HepG2 (cell line): ENCODE measurements at regions not wholly inside any gene's neighbourhood (a gene's known extent, or its start where the extent isn't known, plus 50 kb on each side); places are given as distances from the start of the nearest gene placed in this dataset.

Source experiments
- ATAC-seq: fragments of 200-7000 bp; cut with Tn5 transposase; 3 replicates; pipeline ENCODE4 v1.9.1; 2020; ENCODE audit warnings: mild to moderate bottlenecking, moderate library complexity
- BruUV-seq: library from RNA; stranded (reverse); fragments of 400-500 nt; replicated peaks from 2 replicates; lab custom pipeline; 2021; lab: Mats Ljungman, UMichigan
- CTCF ChIA-PET: fragments of 300-600 bp; formaldehyde crosslinking; extraction: SDS; loops from one replicate; lab custom pipeline; 2021; ENCODE audit warnings: low total read pairs, inconsistent platforms, low intra/inter-chr PET ratio; lab: Yijun Ruan, JAX
- POLR2A ChIA-PET: fragments of 350-600 bp; sonication (Branson Sonifier 250); formaldehyde crosslinking; loops from one replicate; lab custom pipeline; 2020; ENCODE audit warnings: antibody characterized with exemption, inconsistent platforms; lab: Yijun Ruan, JAX
- DNase-seq: peaks from one replicate; pipeline ENCODE4 v3.0.0-alpha.2; 2015; ENCODE audit warnings: low spot score
- FAIRE-seq: peaks from 3 replicates; lab custom pipeline; 2011; peaks lifted over from hg19 to GRCh38; lab: Jason Lieb, UNC
- H2AFZ ChIP-seq: one replicate; pipeline ENCODE4 v1.6.1; 2011; ENCODE audit warnings: low read length, inconsistent platforms
- H3K27ac ChIP-seq: fragments of 300-600 bp; 3 replicates; pipeline ENCODE4 v1.8.0; 2011; ENCODE audit warnings: mixed run types, mild to moderate bottlenecking, mixed read lengths, low read length, inconsistent platforms; ENCODE audit not compliant: insufficient read depth; ENCODE audit errors: extremely low read length
- H3K27me3 ChIP-seq, 2 experiments: fragments of 200-600 bp in 1 of 2; 2 replicates in 1 of 2; 3 replicates in 1 of 2; pipeline versions ENCODE4 v1.6.0 to v1.8.0; 2011; ENCODE audit warnings: low read length in 2 of 2, mild to moderate bottlenecking in 2 of 2, moderate library complexity in 2 of 2, inconsistent platforms in 1 of 2; ENCODE audit not compliant: insufficient read depth in 2 of 2, control insufficient read depth in 1 of 2
- H3K36me3 ChIP-seq, 2 experiments: fragments of 200-600 bp in 1 of 2; replicated peaks in 1 of 2; 2 replicates in 1 of 2; 3 replicates in 1 of 2; pipeline versions ENCODE4 v1.5.1 to v1.8.0; 2011; ENCODE audit warnings: low read length in 2 of 2, inconsistent platforms in 1 of 2; ENCODE audit not compliant: insufficient read depth in 2 of 2, control insufficient read depth in 1 of 2
- H3K4me1 ChIP-seq: 2 replicates; pipeline ENCODE4 v1.5.1; 2012; ENCODE audit warnings: low read length, inconsistent platforms; ENCODE audit not compliant: insufficient read depth
- H3K4me2 ChIP-seq: 2 replicates; pipeline ENCODE4 v1.6.0; 2011; ENCODE audit warnings: low read depth, low read length, inconsistent platforms
- H3K4me3 ChIP-seq, 3 experiments: fragments of 200-600 bp in 1 of 3; sonication (generic), shearing (Covaris generic) in 1 of 3; replicated peaks in 1 of 3; 2 replicates each; pipeline ENCODE4 v1.5.1; 2011 to 2016; ENCODE audit warnings: low read length in 3 of 3, inconsistent platforms in 2 of 3, low read depth in 2 of 3, mild to moderate bottlenecking in 2 of 3, control low read depth in 1 of 3, mixed read lengths in 1 of 3; ENCODE audit not compliant: insufficient read depth in 1 of 3
- H3K79me2 ChIP-seq: one replicate; pipeline ENCODE4 v1.6.1; 2011; ENCODE audit warnings: low read length, inconsistent platforms; ENCODE audit not compliant: insufficient read depth
- H3K9ac ChIP-seq: 2 replicates; pipeline ENCODE4 v1.6.0; 2011; ENCODE audit warnings: mild to moderate bottlenecking, low read depth, low read length, inconsistent platforms; ENCODE audit not compliant: insufficient read depth
- H3K9me3 ChIP-seq: 2 replicates; pipeline ENCODE4 v1.5.1; 2012; ENCODE audit warnings: mild to moderate bottlenecking, low read length
- H4K20me1 ChIP-seq: 2 replicates; pipeline ENCODE4 v1.6.0; 2011; ENCODE audit warnings: inconsistent platforms, mild to moderate bottlenecking, low read length, moderate library complexity; ENCODE audit not compliant: insufficient read depth
- ARID3A ChIP-seq: IDR thresholded peaks from 2 replicates; pipeline ENCODE4 v1.6.1; 2012; ENCODE audit warnings: low read depth, low read length, improper control_type of control experiment
- HDAC1 ChIP-seq: sonication (generic); formaldehyde crosslinking; IDR thresholded peaks from 2 replicates; pipeline ENCODE4 v1.5.1; 2020; ENCODE audit warnings: mild to moderate bottlenecking, missing genetic modification reagents
- MAF1 ChIP-seq: sonication (generic); formaldehyde crosslinking; IDR thresholded peaks from 2 replicates; pipeline ENCODE4 v1.5.0; 2020; ENCODE audit warnings: missing genetic modification reagents, borderline replicate concordance
- MLXIP ChIP-seq: sonication (generic); formaldehyde crosslinking; IDR thresholded peaks from 2 replicates; pipeline ENCODE4 v1.9.0; 2021; ENCODE audit warnings: missing genetic modification reagents, borderline replicate concordance
- MYC ChIP-seq: sonication (generic); formaldehyde crosslinking; IDR thresholded peaks from 2 replicates; pipeline ENCODE4 v1.9.0; 2021; ENCODE audit warnings: missing genetic modification reagents, borderline replicate concordance
- NKX3-1 ChIP-seq: sonication (generic); formaldehyde crosslinking; IDR thresholded peaks from 2 replicates; pipeline ENCODE4 v1.5.0; 2020; ENCODE audit warnings: missing genetic modification reagents
- ZHX2 ChIP-seq, 2 experiments: sonication (generic) in 1 of 2; formaldehyde crosslinking in 1 of 2; IDR thresholded peaks; 2 replicates each; pipeline versions ENCODE4 v1.6.1 to v1.9.0; 2014 to 2022; ENCODE audit warnings: antibody characterized with exemption in 1 of 2, borderline replicate concordance in 1 of 2, inconsistent platforms in 1 of 2, low read depth in 1 of 2, missing genetic modification reagents in 1 of 2
- ZNF629 ChIP-seq: sonication (generic); formaldehyde crosslinking; conservative IDR thresholded peaks from 2 replicates; pipeline ENCODE4 v1.5.0; 2020; ENCODE audit warnings: missing genetic modification reagents
- WGBS: methylation state at CpG from one replicate; pipeline ENCODE4 v1.1.6; 2017; ENCODE audit warnings: low lambda C conversion rate; 5-methylcytosine and 5-hydroxymethylcytosine counted together
- in situ Hi-C: cut with HindIII; loops from 2 replicates; pipeline ENCODE4 v1.10.0; 2017; ENCODE audit warnings: low pct_unique_long_range_greater_than_20kb; ENCODE audit not compliant: extremely low pct_ligation_motif_present
- intact Hi-C: fragments of 100-400 bp; cut with micrococcal nuclease; formaldehyde crosslinking; loops from one replicate; pipeline ENCODE4 v1.10.0; 2022; ENCODE audit not compliant: unreplicated experiment

- H3K27me3 ChIP-seq, result peaks cover 0 to 3% of the 10 kb centered on the region in 2 experiments; a peak in 1 of 5 replicates
- H3K36me3 ChIP-seq, result no peaks in the 10 kb centered on the region
- DNase-seq, result no peak
- no TSS peak for BruUV-seq
- no peak overlapping the region for H3K4me3 ChIP-seq
- ChIA-PET CTCF (no interaction called here), POLR2A (no interaction called here)
- H4K20me1 ChIP-seq, result no peaks in the 10 kb centered on the region
- no peaks in the 10 kb centered on the region for H3K79me2 ChIP-seq
- intact Hi-C loops (no loop called here), in situ Hi-C loops (no loop called here)
- FAIRE-seq, result no peak
- no peak overlapping the region for H3K27ac ChIP-seq
- no peak overlapping the region for H3K4me2 ChIP-seq
- 10% methylated on average over 1 of the region's 1 CpG for WGBS
- no peaks in the 10 kb centered on the region for H3K9me3 ChIP-seq
- H2AFZ ChIP-seq, result no peak overlapping the region
- no peak for TF ChIP-seq ZNF629
- no peak for TF ChIP-seq NKX3-1 (CRISPR knock-in tag)
- no peak for TF ChIP-seq MLXIP
- no peak for TF ChIP-seq ZHX2 (IDR thresholded peaks at IDR 0.05; ENCODE audit: low read depth)
- TF ChIP-seq ZHX2 (CRISPR knock-in tag; IDR thresholded peaks at IDR 0.05; ENCODE audit: borderline replicate concordance), result no peak
- TF ChIP-seq MAF1 (CRISPR knock-in tag), result no peak
- TF ChIP-seq ARID3A, result no peak
- no peak for TF ChIP-seq MYC
- TF ChIP-seq HDAC1 (CRISPR knock-in tag), result no peak
- no peak overlapping the region for H3K9ac ChIP-seq
- H3K4me1 ChIP-seq, result no peaks in the 10 kb centered on the region
- no peak for ATAC-seq
Measured at GRCh38 chr2:56025469-56026193, 102.0 kb upstream of the EFEMP1 start.
